ENCODE measurements at regions not wholly inside any gene's neighbourhood (a gene's known extent, or its start where the extent isn't known, plus 50 kb on each side); places are given as distances from the start of the nearest gene placed in this dataset.

- Histone ChIP-seq H3K79me2 (ENCODE audit: control insufficient read depth, insufficient read depth, low read length) (no peaks in the 10 kb centered on the region), H3K4me1 (ENCODE audit: control insufficient read depth, extremely low read depth, insufficient read depth, low read length) (no peaks in the 10 kb centered on the region), H3K9ac (replicated peaks; ENCODE audit: extremely low read depth, insufficient read depth, low read length) (no peak overlapping the region), H4K20me1 (replicated peaks; ENCODE audit: control insufficient read depth, extremely low read depth, insufficient read depth, low read length) (no peaks in the 10 kb centered on the region), H3K9me1 (replicated peaks; ENCODE audit: control insufficient read depth, extremely low read depth, insufficient read depth, low read length) (no peaks in the 10 kb centered on the region), H3K4me3 (replicated peaks in 1 of 3; ENCODE audit: insufficient read depth in 1 of 3, low read depth in 1 of 3, low read length in 3 of 3) (no peak overlapping the region), H3K27ac (ENCODE audit: insufficient read depth, low read depth, low read length) (no peak overlapping the region), H2AFZ (ENCODE audit: low read depth, low read length) (no peak overlapping the region), H3K4me2 (ENCODE audit: insufficient read depth, low read length) (no peak overlapping the region), H3K9me3 (replicated peaks; ENCODE audit: control insufficient read depth, insufficient read depth, low read length) (no peaks in the 10 kb centered on the region), H3K27me3 (ENCODE audit: control insufficient read depth in 2 of 2, insufficient read depth in 2 of 2, low read length in 2 of 2) (no peaks in the 10 kb centered on the region), H3K36me3 (ENCODE audit: control insufficient read depth in 2 of 2, extremely low read depth in 1 of 2, insufficient read depth in 2 of 2, low read length in 2 of 2) (no peaks in the 10 kb centered on the region)
- DNase-seq (ENCODE audit: low read depth, low spot score) (no peak), FAIRE-seq (no peak)
- TF ChIP-seq POLR2AphosphoS5 (IDR thresholded peaks at IDR 0.05; ENCODE audit: insufficient read depth, low read depth, low read length), result no peak
- dilution Hi-C loops (cut with MboI; ENCODE audit: extremely low pct_ligation_motif_present, low sequenced_read_pairs) (no loop called here), intact Hi-C loops (cut with micrococcal nuclease) (no loop called here)
- CTCF ChIA-PET, result interaction anchor here (1.3 kb wide), 1 partner anchor 280 kb away, joined by 4 read pairs; no protein-coding TSS in a partner anchor
- BruUV-seq (replicated peaks), result no TSS peak
- POLR2A ChIA-PET, result no interaction called here
Observed at GRCh38 chr20:57934007-57934805, 224.4 kb upstream of the PMEPA1 start.

- no peak for FAIRE-seq
Observed at GRCh38 chr20:57932227-57932864, 222.5 kb upstream of the PMEPA1 start.

More at GRCh38 chr20:57932227-57932864, 222.5 kb upstream of the PMEPA1 start:
- CTCF ChIA-PET, result interaction anchor here (0.8 kb wide), 1 partner anchor 13 kb away, joined by 4 read pairs; no protein-coding TSS in a partner anchor
- no peaks in the 10 kb centered on the region for H3K79me2 ChIP-seq (ENCODE audit: control insufficient read depth, insufficient read depth, low read length)
- no peaks in the 10 kb centered on the region for H3K9me1 ChIP-seq (replicated peaks; ENCODE audit: control insufficient read depth, extremely low read depth, insufficient read depth, low read length)
- no peak for TF ChIP-seq POLR2A (IDR thresholded peaks at IDR 0.05; ENCODE audit: low read depth, low read length)
- no peak for TF ChIP-seq JUN (IDR thresholded peaks at IDR 0.05; ENCODE audit: borderline replicate concordance, insufficient read depth, insufficient read length, low read depth)
- no peak for TF ChIP-seq MAX (IDR thresholded peaks at IDR 0.05; ENCODE audit: insufficient read depth, insufficient read length)
- no peak for TF ChIP-seq CTCF (IDR thresholded peaks at IDR 0.05; ENCODE audit: extremely low read depth in 1 of 2, insufficient read depth in 1 of 2, low read depth in 1 of 2, low read length in 2 of 2)
- TF ChIP-seq GATA2 (IDR thresholded peaks at IDR 0.05; ENCODE audit: insufficient read depth, insufficient read length, low read depth, low read length), result no peak
- no peak for TF ChIP-seq MYC (IDR thresholded peaks at IDR 0.05; ENCODE audit: low read depth, low read length)
- no peak for TF ChIP-seq FOS (IDR thresholded peaks at IDR 0.05; ENCODE audit: borderline replicate concordance, insufficient read depth, low read length)
- no peak for TF ChIP-seq POLR2AphosphoS5 (IDR thresholded peaks at IDR 0.05; ENCODE audit: insufficient read depth, low read depth, low read length)
- no peak for TF ChIP-seq EZH2 (IDR thresholded peaks at IDR 0.05; ENCODE audit: borderline replicate concordance, low read depth, low read length, severe bottlenecking)
- no peaks in the 10 kb centered on the region for H3K36me3 ChIP-seq (ENCODE audit: control insufficient read depth in 2 of 2, extremely low read depth in 1 of 2, insufficient read depth in 2 of 2, low read length in 2 of 2)
- DNase-seq (ENCODE audit: low read depth, low spot score), result no peak
- H2AFZ ChIP-seq (ENCODE audit: low read depth, low read length), result no peak overlapping the region
- no peak overlapping the region for H3K4me3 ChIP-seq (replicated peaks in 1 of 3; ENCODE audit: insufficient read depth in 1 of 3, low read depth in 1 of 3, low read length in 3 of 3)
- dilution Hi-C loops (cut with MboI; ENCODE audit: extremely low pct_ligation_motif_present, low sequenced_read_pairs), result no loop called here
- no TSS peak for BruUV-seq (replicated peaks)
- H3K27ac ChIP-seq (ENCODE audit: insufficient read depth, low read depth, low read length), result no peak overlapping the region
- H3K4me2 ChIP-seq (ENCODE audit: insufficient read depth, low read length), result no peak overlapping the region
- intact Hi-C loops (cut with micrococcal nuclease), result no loop called here
- H3K4me1 ChIP-seq (ENCODE audit: control insufficient read depth, extremely low read depth, insufficient read depth, low read length), result no peaks in the 10 kb centered on the region
- H3K9me3 ChIP-seq (replicated peaks; ENCODE audit: control insufficient read depth, insufficient read depth, low read length), result no peaks in the 10 kb centered on the region
- no peak overlapping the region for H3K9ac ChIP-seq (replicated peaks; ENCODE audit: extremely low read depth, insufficient read depth, low read length)
- POLR2A ChIA-PET, result no interaction called here
- H4K20me1 ChIP-seq (replicated peaks; ENCODE audit: control insufficient read depth, extremely low read depth, insufficient read depth, low read length), result no peaks in the 10 kb centered on the region
- H3K27me3 ChIP-seq (ENCODE audit: control insufficient read depth in 2 of 2, insufficient read depth in 2 of 2, low read length in 2 of 2), result no peaks in the 10 kb centered on the region
